GM18505 (cell line): ENCODE measurements at regions not wholly inside any gene's neighbourhood (a gene's known extent, or its start where the extent isn't known, plus 50 kb on each side); places are given as distances from the start of the nearest gene placed in this dataset.

Source experiments
- ATAC-seq: cut with Tn5 transposase; IDR thresholded peaks from one replicate; pipeline ENCODE4 v1.9.1; 2021; ENCODE audit not compliant: unreplicated experiment
- POLR2A ChIP-seq: IDR thresholded peaks from 4 replicates; pipeline ENCODE4 v1.6.1; 2011; ENCODE audit warnings: borderline replicate concordance; ENCODE audit not compliant: insufficient read depth, insufficient read length; ENCODE audit errors: extremely low read depth

GRCh38 chr6:148090326-148090725 is 252.3 kb upstream of the SASH1 start:
- TF ChIP-seq POLR2A, result no peak
- ATAC-seq, result no peak

- no peak for TF ChIP-seq POLR2A
- no peak for ATAC-seq
Observed at GRCh38 chr6:148091394-148091793, 251.2 kb upstream of the SASH1 start.

DNA sequence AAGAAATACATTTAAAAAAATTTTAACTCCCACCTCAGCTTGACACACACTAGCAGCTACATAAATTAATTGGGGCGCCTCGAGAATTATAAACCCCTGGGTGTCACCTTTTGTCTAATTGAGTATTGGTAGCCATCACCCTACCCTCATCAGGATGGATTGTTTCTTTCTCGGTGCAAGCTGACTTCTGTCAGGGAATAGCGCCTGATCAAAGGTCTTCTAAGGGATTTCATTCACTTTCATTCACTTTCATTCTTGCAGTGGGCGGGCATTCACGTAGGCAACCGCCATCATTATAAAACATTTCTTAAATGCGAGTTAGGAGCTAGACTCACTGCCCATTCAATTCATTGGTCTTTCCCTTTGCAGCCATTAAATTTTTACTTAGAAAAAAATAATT is 239.2 kb upstream of the SASH1 start:
- no peak for TF ChIP-seq POLR2A
- no peak for ATAC-seq

DNA sequence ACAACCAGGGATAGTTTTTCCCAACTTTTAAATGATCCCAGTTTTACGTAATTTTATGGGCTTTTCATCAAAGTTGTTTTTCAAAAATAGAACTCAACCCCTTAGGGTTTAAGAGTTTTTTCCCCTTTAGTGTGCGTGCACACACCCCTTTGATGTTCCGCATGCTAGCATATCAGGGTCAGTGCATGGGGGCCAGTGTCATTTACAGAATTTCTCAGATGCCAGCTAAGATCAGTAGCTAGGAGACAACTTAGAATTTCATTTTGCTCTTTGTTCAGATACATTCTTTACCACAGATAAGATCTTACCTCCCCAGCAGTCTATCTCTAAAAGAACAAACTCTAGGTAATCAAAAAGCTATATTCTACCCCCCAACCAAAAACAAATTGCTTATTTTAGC is 238.5 kb upstream of the SASH1 start:
- ATAC-seq, result no peak
- TF ChIP-seq POLR2A, result no peak

- ATAC-seq, result no peak
- TF ChIP-seq POLR2A, result no peak
Observed at GRCh38 chr6:148105695-148106094, 236.9 kb upstream of the SASH1 start.

DNA sequence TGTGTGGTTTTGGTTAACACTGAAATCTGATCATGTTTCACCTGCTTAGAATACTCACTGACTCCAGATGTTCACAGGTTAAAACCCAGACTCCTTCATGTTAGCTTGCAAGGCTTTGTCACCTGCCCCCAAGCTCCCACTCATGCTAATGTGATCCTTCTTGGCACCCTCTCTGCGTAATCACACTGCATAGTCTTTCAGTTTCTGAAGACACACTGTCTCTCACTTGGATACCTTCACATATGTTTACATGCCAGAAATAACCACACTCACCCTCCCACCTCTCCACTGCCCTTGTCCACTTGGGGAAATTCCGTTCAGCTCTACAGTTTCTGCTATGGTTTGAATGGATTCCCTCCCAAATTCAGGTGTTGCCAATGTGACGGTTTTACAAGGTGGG is 234.7 kb upstream of the SASH1 start:
- no peak for TF ChIP-seq POLR2A
- no peak for ATAC-seq

- no peak for TF ChIP-seq POLR2A
- ATAC-seq, result no peak
Observed at GRCh38 chr6:148109732-148110131, 232.9 kb upstream of the SASH1 start.

GRCh38 chr6:148110925-148111324 is 231.7 kb upstream of the SASH1 start:
- no peak for ATAC-seq
- TF ChIP-seq POLR2A, result no peak

DNA sequence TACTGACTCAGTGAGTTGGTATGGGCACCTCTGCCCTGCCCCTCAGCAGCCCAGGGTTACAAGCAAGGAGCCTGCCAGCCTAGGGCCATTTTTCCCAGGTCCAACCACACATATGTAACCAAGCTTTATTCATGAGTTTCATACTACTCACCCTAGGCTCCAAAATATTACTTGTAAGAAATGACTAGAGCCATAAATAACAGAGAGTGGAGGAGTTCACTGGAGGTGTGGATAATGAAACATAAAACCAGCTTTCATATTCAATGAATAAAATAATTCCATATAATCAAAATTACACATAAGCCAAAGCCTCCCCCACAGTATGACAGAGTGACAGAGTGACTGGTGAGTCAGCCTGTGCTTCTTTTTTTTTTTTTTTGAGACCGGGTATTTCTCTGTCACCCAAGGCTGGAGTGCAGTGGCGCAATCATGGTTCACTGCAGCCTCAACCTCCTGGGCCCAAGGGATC is 229.8 kb upstream of the SASH1 start:
- no peak for ATAC-seq
- TF ChIP-seq POLR2A, result no peak

DNA sequence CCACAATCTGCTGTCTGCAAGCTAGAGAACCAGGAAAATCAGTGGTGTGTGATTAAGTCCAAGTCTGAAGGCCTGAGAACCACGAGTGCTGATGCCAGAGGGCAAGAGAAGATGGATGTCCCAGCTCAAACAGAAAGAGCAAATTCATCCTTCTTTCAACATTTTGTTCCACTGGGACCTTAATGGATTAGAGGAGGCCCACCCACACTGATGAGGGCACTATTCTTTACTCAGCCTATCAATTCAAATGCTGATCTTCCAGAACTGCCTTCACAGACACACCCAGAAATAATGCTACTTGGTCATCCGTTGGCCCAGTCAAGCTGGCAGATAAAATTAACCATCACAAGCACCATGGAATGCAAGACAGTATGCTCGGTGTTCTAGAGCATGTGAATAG is 226.6 kb upstream of the SASH1 start:
- ATAC-seq, result no peak
- no peak for TF ChIP-seq POLR2A

DNA sequence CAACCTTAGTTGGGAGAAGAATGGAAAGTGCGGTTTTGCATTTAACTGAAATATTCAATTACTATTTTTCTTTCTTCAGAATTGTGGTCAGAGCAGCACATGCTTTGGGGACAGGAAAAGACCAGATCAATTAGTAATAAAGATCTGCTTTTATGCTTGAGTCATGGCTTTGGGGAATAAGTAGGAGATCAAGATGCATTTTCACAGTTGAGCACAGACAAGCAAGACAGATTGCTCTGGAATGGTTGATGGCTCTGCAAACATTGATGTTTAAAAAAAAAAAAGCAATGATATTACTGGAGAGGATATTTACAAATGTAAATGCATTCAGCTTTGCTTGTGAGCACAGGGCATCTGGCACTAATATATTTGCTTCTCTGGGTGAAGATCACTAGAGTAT is 224.4 kb upstream of the SASH1 start:
- TF ChIP-seq POLR2A, result no peak
- no peak for ATAC-seq

- ATAC-seq, result no peak
- no peak for TF ChIP-seq POLR2A
Observed at GRCh38 chr6:148128014-148128730, 214.5 kb upstream of the SASH1 start.

DNA sequence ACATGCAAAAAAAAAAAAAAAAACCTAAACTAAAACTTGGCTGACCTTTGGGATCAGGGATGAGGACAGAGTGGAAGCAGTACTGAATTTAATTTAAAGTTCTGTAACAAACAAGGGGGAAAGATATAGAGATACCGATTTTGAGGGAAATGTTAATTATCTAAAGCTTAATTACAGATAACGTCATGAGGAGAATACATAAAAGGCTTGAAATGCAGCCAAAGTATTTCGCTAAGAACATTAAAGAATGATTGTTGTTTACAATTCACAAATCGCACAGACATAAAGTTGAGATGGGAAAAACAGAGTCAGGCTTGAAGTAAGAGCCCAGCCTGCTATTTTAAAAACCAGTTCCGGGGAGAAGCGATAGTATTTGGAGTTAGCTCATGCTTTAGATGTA is 208.0 kb upstream of the SASH1 start:
- TF ChIP-seq POLR2A, result no peak
- ATAC-seq, result no peak

DNA sequence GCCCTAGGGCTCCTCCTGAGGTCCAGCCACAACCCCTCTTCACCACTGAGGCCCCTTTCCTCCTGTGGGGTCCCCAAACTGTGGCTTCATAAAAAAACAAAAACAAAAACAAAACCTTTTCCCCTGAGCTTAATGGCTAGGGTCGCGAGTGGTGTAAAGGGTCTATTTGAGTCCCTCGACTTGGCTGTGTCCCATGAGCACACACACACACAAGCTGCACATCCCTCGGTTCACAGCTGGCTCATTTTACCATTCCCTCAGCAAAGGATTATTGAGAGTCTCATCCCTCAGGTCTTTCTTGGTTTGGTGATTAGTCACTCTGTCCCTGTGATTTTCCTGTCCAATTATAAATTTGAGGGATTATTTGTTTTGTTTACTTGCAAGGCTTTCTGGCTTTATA is 206.1 kb upstream of the SASH1 start:
- TF ChIP-seq POLR2A, result no peak
- ATAC-seq, result no peak

DNA sequence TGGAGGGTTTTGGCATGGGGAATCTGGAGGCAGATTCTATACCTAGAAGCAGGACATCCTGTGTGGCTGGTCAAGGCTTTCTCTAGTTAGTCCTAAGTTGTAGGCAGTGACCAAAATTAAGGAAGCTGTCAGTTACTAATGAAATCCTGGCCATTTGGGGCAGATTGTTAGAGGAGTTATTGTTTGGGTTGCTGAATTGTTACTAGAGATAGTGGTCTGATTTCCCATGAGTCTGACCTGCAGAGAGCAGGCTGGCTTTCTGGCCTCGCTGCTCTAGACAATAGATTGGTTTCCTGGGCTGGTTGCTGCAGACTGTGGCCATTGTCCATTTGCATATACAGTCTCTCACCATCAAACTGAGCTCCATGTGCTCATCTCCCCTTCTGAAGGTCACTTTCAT is 205.0 kb upstream of the SASH1 start:
- no peak for TF ChIP-seq POLR2A
- ATAC-seq, result no peak
